ENCODE measurements at regions not wholly inside any gene's neighbourhood (a gene's known extent, or its start where the extent isn't known, plus 50 kb on each side); places are given as distances from the start of the nearest gene placed in this dataset.

DNA sequence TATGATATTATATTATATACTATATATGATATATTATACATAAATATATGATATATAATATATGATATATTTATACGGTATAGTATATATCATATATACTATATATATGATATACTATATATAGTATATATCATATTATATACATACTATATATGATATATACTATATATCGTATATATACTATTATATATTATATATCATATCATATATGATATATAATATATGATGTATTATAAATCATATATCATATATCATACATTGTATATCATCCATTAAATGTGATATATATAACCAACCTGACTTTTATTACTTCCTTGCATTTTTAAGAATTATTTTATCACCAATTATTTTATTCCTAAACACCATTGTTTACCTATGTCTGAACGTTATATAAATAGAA is 146.6 kb upstream of the PRSS16 start:
- H3K9me3 Mint-ChIP-seq: peaks cover 12 to 34% (median 29%) of the 10 kb centered on the region in 7 donors
- peaks cover 23 to 39% (median 28%) of the 10 kb centered on the region in 3 donors for H3K27me3 Mint-ChIP-seq (ENCODE audit: low read depth in 3 of 3)
- no peak overlapping the region for H2AFZ ChIP-seq (ENCODE audit: insufficient read depth, low read depth, low read length, poor library complexity, severe bottlenecking)
- intact Hi-C loops (cut with micrococcal nuclease): no loop called here
- H3K4me3 Mint-ChIP-seq: no peak overlapping the region
- H3K4me1 Mint-ChIP-seq: peaks cover 14% of the 10 kb centered on the region
- H3K9me3 ChIP-seq (replicated peaks in 1 of 2; ENCODE audit: control insufficient read depth in 1 of 2, insufficient read depth in 1 of 2, low read length in 2 of 2): peaks cover 5 to 24% of the 10 kb centered on the region in 2 donors
- DNase-seq: no peak
- no peaks in the 10 kb centered on the region for H4K20me1 ChIP-seq (ENCODE audit: insufficient read depth, low read length)
- H3K27me3 ChIP-seq (ENCODE audit: control insufficient read depth in 2 of 2, insufficient read depth in 2 of 2, low read length in 2 of 2): peaks cover 22 to 32% of the 10 kb centered on the region in 2 donors
- H3K27ac Mint-ChIP-seq: no peak overlapping the region
- no peaks in the 10 kb centered on the region for H3K36me3 ChIP-seq (replicated peaks in 1 of 2; ENCODE audit: control insufficient read depth in 1 of 2, insufficient read depth in 2 of 2, low read length in 2 of 2)
- TF ChIP-seq, protein P1, sequence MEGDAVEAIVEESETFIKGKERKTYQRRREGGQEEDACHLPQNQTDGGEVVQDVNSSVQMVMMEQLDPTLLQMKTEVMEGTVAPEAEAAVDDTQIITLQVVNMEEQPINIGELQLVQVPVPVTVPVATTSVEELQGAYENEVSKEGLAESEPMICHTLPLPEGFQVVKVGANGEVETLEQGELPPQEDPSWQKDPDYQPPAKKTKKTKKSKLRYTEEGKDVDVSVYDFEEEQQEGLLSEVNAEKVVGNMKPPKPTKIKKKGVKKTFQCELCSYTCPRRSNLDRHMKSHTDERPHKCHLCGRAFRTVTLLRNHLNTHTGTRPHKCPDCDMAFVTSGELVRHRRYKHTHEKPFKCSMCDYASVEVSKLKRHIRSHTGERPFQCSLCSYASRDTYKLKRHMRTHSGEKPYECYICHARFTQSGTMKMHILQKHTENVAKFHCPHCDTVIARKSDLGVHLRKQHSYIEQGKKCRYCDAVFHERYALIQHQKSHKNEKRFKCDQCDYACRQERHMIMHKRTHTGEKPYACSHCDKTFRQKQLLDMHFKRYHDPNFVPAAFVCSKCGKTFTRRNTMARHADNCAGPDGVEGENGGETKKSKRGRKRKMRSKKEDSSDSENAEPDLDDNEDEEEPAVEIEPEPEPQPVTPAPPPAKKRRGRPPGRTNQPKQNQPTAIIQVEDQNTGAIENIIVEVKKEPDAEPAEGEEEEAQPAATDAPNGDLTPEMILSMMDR (IDR thresholded peaks at IDR 0.05): no peak
- H3K4me1 ChIP-seq (ENCODE audit: control insufficient read depth in 1 of 2, insufficient read depth in 2 of 2, low read length in 2 of 2): peaks cover 11 to 13% of the 10 kb centered on the region in 2 donors
- no peaks in the 10 kb centered on the region for H3K79me2 ChIP-seq (ENCODE audit: insufficient read depth, low read length)
- WGBS (ENCODE audit: insufficient coverage): no CpG with 5 or more reads among the region's 3 CpGs
- no peak overlapping the region for H3K4me2 ChIP-seq (replicated peaks; ENCODE audit: extremely low read depth, low read length, poor library complexity, severe bottlenecking)
- H3K9ac ChIP-seq (ENCODE audit: insufficient read depth, low read length, poor library complexity, severe bottlenecking): no peak overlapping the region
- H3K4me3 ChIP-seq (replicated peaks in 1 of 3; ENCODE audit: low read depth in 2 of 3, low read length in 3 of 3): no peak overlapping the region
- no peak overlapping the region for H3K27ac ChIP-seq (ENCODE audit: low read depth in 1 of 2, low read length in 2 of 2)
- peaks cover 10% of the 10 kb centered on the region in 2 donors for H3K36me3 Mint-ChIP-seq

DNA sequence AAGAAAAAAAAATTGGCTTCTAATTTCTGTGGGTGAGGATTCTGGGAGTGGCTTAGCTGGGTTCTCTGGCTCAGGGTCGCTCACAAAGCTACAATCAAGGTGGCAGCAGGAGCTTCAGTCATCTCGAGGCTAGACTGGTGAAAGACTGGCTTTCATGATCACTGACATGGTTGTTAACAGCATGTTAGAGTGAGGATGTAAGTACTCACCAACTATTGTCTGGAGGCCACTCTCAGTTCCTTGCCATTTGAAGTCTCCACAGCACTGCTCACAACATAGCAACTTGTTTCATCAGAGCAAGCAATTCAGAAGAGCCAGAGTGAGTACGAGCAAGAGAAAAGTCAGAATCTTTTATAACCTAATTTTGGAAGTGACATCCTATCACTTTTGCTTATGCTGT is 145.7 kb upstream of the PRSS16 start:
- 83% methylated on average over 2 of the region's 3 CpGs for WGBS (ENCODE audit: insufficient coverage)
- Mint-ChIP-seq H3K4me3 (no peak overlapping the region), H3K4me1 (peaks cover 8% of the 10 kb centered on the region), H3K27ac (no peak overlapping the region), H3K36me3 (peaks cover 8 to 10% of the 10 kb centered on the region in 2 donors), H3K27me3 (ENCODE audit: low read depth in 3 of 3) (peaks cover 15 to 34% (median 19%) of the 10 kb centered on the region in 3 donors), H3K9me3 (peaks cover 9 to 29% (median 21%) of the 10 kb centered on the region in 7 donors)
- no peak overlapping the region for H3K9ac ChIP-seq (ENCODE audit: insufficient read depth, low read length, poor library complexity, severe bottlenecking)
- no peaks in the 10 kb centered on the region for H4K20me1 ChIP-seq (ENCODE audit: insufficient read depth, low read length)
- H3K4me3 ChIP-seq (replicated peaks in 1 of 3; ENCODE audit: low read depth in 2 of 3, low read length in 3 of 3): no peak overlapping the region
- TF ChIP-seq, protein P1 (IDR thresholded peaks at IDR 0.05): no peak
- intact Hi-C loops (cut with micrococcal nuclease): no loop called here
- H3K79me2 ChIP-seq (ENCODE audit: insufficient read depth, low read length): no peaks in the 10 kb centered on the region
- H3K9me3 ChIP-seq (replicated peaks in 1 of 2; ENCODE audit: control insufficient read depth in 1 of 2, insufficient read depth in 1 of 2, low read length in 2 of 2): peaks cover 5 to 22% of the 10 kb centered on the region in 2 donors
- peaks cover 14 to 23% of the 10 kb centered on the region in 2 donors for H3K27me3 ChIP-seq (ENCODE audit: control insufficient read depth in 2 of 2, insufficient read depth in 2 of 2, low read length in 2 of 2)
- H3K4me1 ChIP-seq (ENCODE audit: control insufficient read depth in 1 of 2, insufficient read depth in 2 of 2, low read length in 2 of 2): peaks cover 6 to 8% of the 10 kb centered on the region in 2 donors
- no peak overlapping the region for H3K4me2 ChIP-seq (replicated peaks; ENCODE audit: extremely low read depth, low read length, poor library complexity, severe bottlenecking)
- DNase-seq: no peak
- no peaks in the 10 kb centered on the region for H3K36me3 ChIP-seq (replicated peaks in 1 of 2; ENCODE audit: control insufficient read depth in 1 of 2, insufficient read depth in 2 of 2, low read length in 2 of 2)
- no peak overlapping the region for H2AFZ ChIP-seq (ENCODE audit: insufficient read depth, low read depth, low read length, poor library complexity, severe bottlenecking)
- H3K27ac ChIP-seq (ENCODE audit: low read depth in 1 of 2, low read length in 2 of 2): no peak overlapping the region
